ENCODE measurements at regions not wholly inside any gene's neighbourhood (a gene's known extent, or its start where the extent isn't known, plus 50 kb on each side); places are given as distances from the start of the nearest gene placed in this dataset.
"Not testable (repeated sequence)": the region's sequence is repeated elsewhere in the genome, so short reads cannot be mapped to it uniquely, and the experiment has no call there.

- in situ Hi-C loops (cut with MboI; ENCODE audit: low pct_unique_long_range_greater_than_20kb, low sequenced_read_pairs); DNase-seq: not testable (repeated sequence)
Observed at GRCh38 chr22:16090991-16091390, 401.2 kb downstream of the POTEH start.

GRCh38 chr22:16105121-16105520, 415.3 kb downstream of the POTEH start:
- in situ Hi-C loops (cut with MboI; ENCODE audit: low pct_unique_long_range_greater_than_20kb, low sequenced_read_pairs); DNase-seq: not testable (repeated sequence)

- in situ Hi-C loops (cut with MboI; ENCODE audit: low pct_unique_long_range_greater_than_20kb, low sequenced_read_pairs); DNase-seq: not testable (repeated sequence)
Observed at GRCh38 chr22:16131456-16131855, 441.6 kb downstream of the POTEH start.

GRCh38 chr22:16131918-16132317, 442.1 kb downstream of the POTEH start:
- in situ Hi-C loops (cut with MboI; ENCODE audit: low pct_unique_long_range_greater_than_20kb, low sequenced_read_pairs), result no loop called here
- DNase-seq, result no peak

- DNase-seq; in situ Hi-C loops (cut with MboI; ENCODE audit: low pct_unique_long_range_greater_than_20kb, low sequenced_read_pairs): not testable (repeated sequence)
Observed at GRCh38 chr22:16132598-16132997, 442.8 kb downstream of the POTEH start.

GRCh38 chr22:16146101-16146500, 446.5 kb downstream of the CCT8L2 start:
- DNase-seq; in situ Hi-C loops (cut with MboI; ENCODE audit: low pct_unique_long_range_greater_than_20kb, low sequenced_read_pairs): not testable (repeated sequence)

- in situ Hi-C loops (cut with MboI; ENCODE audit: low pct_unique_long_range_greater_than_20kb, low sequenced_read_pairs), result not testable (repeated sequence)
- DNase-seq, result peak; percentile 33
Observed at GRCh38 chr22:16146916-16147315, 445.7 kb downstream of the CCT8L2 start.

- DNase-seq; in situ Hi-C loops (cut with MboI; ENCODE audit: low pct_unique_long_range_greater_than_20kb, low sequenced_read_pairs): not testable (repeated sequence)
Observed at GRCh38 chr22:16177287-16177686, 415.3 kb downstream of the CCT8L2 start.

- DNase-seq; in situ Hi-C loops (cut with MboI; ENCODE audit: low pct_unique_long_range_greater_than_20kb, low sequenced_read_pairs): not testable (repeated sequence)
Observed at GRCh38 chr22:16183864-16184263, 408.7 kb downstream of the CCT8L2 start.

All from KBM-7 (cell line).